Natural killer cell (primary cell): ENCODE measurements at regions not wholly inside any gene's neighbourhood (a gene's known extent, or its start where the extent isn't known, plus 50 kb on each side); places are given as distances from the start of the nearest gene placed in this dataset.

Experiments
- ATAC-seq, 3 donors: fragments of 150-1000 bp in 2 of 3; fragments of 200-7000 bp in 1 of 3; cut with Tn5 transposase; 1 replicate in 1 of 3; 2 replicates in 2 of 3; pipeline ENCODE4 v1.10.0; 2021; ENCODE audit warnings: mild to moderate bottlenecking in 2 of 3, moderate library complexity in 2 of 3
- DNase-seq, 2 donors: peaks; one replicate each; pipeline versions ENCODE4 v3.0.0 to v3.0.0-alpha.2; 2013 to 2021; ENCODE audit warnings: mixed read lengths in 1 of 2
- H3K27ac ChIP-seq: one replicate; pipeline ENCODE4 v1.5.1; 2013; ENCODE audit warnings: mild to moderate bottlenecking, low read length
- H3K27me3 ChIP-seq: one replicate; pipeline ENCODE4 v1.6.1; 2013; ENCODE audit warnings: low read length; ENCODE audit not compliant: control insufficient read depth, insufficient read depth
- H3K36me3 ChIP-seq: one replicate; pipeline ENCODE4 v1.6.1; 2013; ENCODE audit warnings: low read length; ENCODE audit not compliant: control insufficient read depth, insufficient read depth
- H3K4me1 ChIP-seq: one replicate; pipeline ENCODE4 v1.6.1; 2013; ENCODE audit warnings: low read length; ENCODE audit not compliant: control insufficient read depth, insufficient read depth
- H3K4me3 ChIP-seq: one replicate; pipeline ENCODE4 v1.5.1; 2013; ENCODE audit warnings: low read length
- H3K9me3 ChIP-seq: one replicate; pipeline ENCODE4 v1.6.1; 2013; ENCODE audit warnings: low read length; ENCODE audit not compliant: control insufficient read depth, insufficient read depth
- H3K27ac Mint-ChIP-seq, 2 donors: one replicate each; pipeline ENCODE4 v1.8.0; 2022; ENCODE audit warnings: mild to moderate bottlenecking in 2 of 2, mixed read lengths in 2 of 2, moderate library complexity in 1 of 2
- H3K27me3 Mint-ChIP-seq, 2 donors: one replicate each; pipeline ENCODE4 v1.8.0; 2022; ENCODE audit warnings: low read depth in 2 of 2, mixed read lengths in 2 of 2
- H3K36me3 Mint-ChIP-seq: one replicate; pipeline ENCODE4 v1.8.0; 2022; ENCODE audit warnings: mixed read lengths
- H3K4me1 Mint-ChIP-seq, 2 donors: one replicate each; pipeline ENCODE4 v1.8.0; 2022; ENCODE audit warnings: mixed read lengths in 2 of 2
- H3K4me3 Mint-ChIP-seq: one replicate; pipeline ENCODE4 v1.8.0; 2022; ENCODE audit warnings: mild to moderate bottlenecking, moderate library complexity, mixed read lengths
- H3K9me3 Mint-ChIP-seq, 2 donors: one replicate each; pipeline ENCODE4 v1.8.0; 2022; ENCODE audit warnings: mixed read lengths in 2 of 2
- CTCF ChIP-seq: fragments of 200-600 bp; IDR thresholded peaks from one replicate; pipeline ENCODE4 v1.8.0; 2022; ENCODE audit warnings: antibody characterized with exemption
- WGBS: methylation state at CpG from one replicate; pipeline ENCODE4 v1.1.7; 2013; ENCODE audit warnings: missing lambda C conversion rate; ENCODE audit not compliant: insufficient coverage; 5-methylcytosine and 5-hydroxymethylcytosine counted together
- intact Hi-C: fragments of 100-400 bp; cut with micrococcal nuclease; formaldehyde crosslinking; loops from one replicate; pipeline ENCODE4 v1.14.2; 2022

DNA sequence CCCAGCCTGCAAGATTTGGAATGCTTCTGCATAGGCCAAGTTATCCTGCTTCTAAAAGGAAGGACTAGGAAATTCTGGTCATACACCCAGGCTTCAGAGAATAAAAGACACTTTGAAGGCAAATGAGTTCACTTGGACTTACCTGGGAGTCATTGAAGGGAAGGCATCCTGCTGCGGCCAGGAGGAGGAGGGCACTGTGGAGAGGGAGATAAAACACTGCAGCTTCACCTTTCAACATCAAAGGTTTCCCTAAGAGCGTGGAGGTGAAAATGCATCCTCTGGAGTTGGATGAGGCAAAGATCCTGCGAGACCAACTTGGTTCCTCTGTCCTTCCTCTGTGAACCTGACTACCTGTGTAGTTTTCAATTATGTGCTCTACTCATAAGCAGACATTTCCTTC is 79.5 kb upstream of the RIOK3 start:
- Mint-ChIP-seq H3K27me3 (no peaks in the 10 kb centered on the region), H3K4me1 (no peaks in the 10 kb centered on the region), H3K9me3 (no peaks in the 10 kb centered on the region), H3K27ac (no peak overlapping the region), H3K36me3 (no peaks in the 10 kb centered on the region), H3K4me3 (no peak overlapping the region)
- no peak for ATAC-seq
- no peaks in the 10 kb centered on the region for H3K27me3 ChIP-seq
- no peak overlapping the region for H3K27ac ChIP-seq
- H3K4me3 ChIP-seq: no peak overlapping the region
- TF ChIP-seq CTCF: no peak
- WGBS: 100% methylated on average over 3 of the region's 3 CpGs
- no peak for DNase-seq
- H3K36me3 ChIP-seq: peaks cover 2% of the 10 kb centered on the region
- H3K4me1 ChIP-seq: no peaks in the 10 kb centered on the region
- no peaks in the 10 kb centered on the region for H3K9me3 ChIP-seq
- intact Hi-C loops: no loop called here

DNA sequence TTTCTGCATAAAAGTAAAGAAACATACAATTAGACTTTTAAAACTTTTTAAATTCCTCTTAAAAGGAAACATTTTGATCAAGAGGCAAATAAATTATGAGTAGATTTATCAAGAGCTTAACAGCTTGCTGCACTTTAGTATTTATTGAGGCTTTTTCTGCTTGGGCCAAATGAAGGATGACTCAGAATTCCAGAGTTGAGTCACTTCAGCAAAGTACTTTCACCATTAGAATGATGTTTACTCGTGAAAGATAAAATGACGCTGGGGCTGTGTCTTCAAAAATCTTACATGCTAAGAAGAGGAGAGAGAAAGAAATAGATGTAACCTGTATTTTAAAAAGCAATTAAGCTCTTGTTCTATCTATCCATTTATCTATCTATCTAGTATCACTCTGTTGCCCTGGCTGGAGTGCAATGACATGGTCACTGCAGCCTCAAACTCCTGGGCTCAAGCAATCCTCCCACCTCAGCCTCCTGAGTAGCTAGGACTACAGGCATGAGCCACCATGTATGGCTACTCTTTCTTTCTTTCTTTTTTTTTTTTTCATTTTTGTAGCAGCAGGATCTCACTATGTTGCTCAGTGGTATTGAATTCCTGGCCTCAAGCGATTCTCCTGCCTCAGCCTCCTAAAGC is 75.3 kb upstream of the RIOK3 start:
- no peaks in the 10 kb centered on the region for H3K9me3 Mint-ChIP-seq
- H3K4me1 Mint-ChIP-seq: no peaks in the 10 kb centered on the region
- H3K36me3 Mint-ChIP-seq: no peaks in the 10 kb centered on the region
- Histone ChIP-seq H3K9me3 (no peaks in the 10 kb centered on the region), H3K27ac (no peak overlapping the region), H3K4me1 (no peaks in the 10 kb centered on the region), H3K27me3 (no peaks in the 10 kb centered on the region), H3K36me3 (peaks cover 2% of the 10 kb centered on the region), H3K4me3 (no peak overlapping the region)
- H3K4me3 Mint-ChIP-seq: no peak overlapping the region
- H3K27me3 Mint-ChIP-seq: no peaks in the 10 kb centered on the region
- no peak overlapping the region for H3K27ac Mint-ChIP-seq
- intact Hi-C loops: loop anchor here (5.0 kb wide), 2 partner anchors 245 to 445 kb away; partner anchors contain the start of gene RBBP8
- DNase-seq: no peak
- 89% methylated on average over 3 of the region's 3 CpGs for WGBS
- no peak for ATAC-seq
- no peak for TF ChIP-seq CTCF

- Mint-ChIP-seq H3K4me3 (no peak overlapping the region), H3K9me3 (no peaks in the 10 kb centered on the region), H3K27ac (no peak overlapping the region), H3K27me3 (no peaks in the 10 kb centered on the region), H3K4me1 (peaks cover 0 to 4% of the 10 kb centered on the region in 2 donors), H3K36me3 (no peaks in the 10 kb centered on the region)
- no peak overlapping the region for H3K4me3 ChIP-seq
- no peak for TF ChIP-seq CTCF
- WGBS: 100% methylated on average over 2 of the region's 2 CpGs
- ATAC-seq (no peak), DNase-seq (no peak)
- intact Hi-C loops: loop anchor here (5.0 kb wide), 2 partner anchors 246 to 446 kb away; partner anchors contain the start of gene RBBP8
- H3K36me3 ChIP-seq: peaks cover 2% of the 10 kb centered on the region
- no peaks in the 10 kb centered on the region for H3K9me3 ChIP-seq
- H3K4me1 ChIP-seq: no peaks in the 10 kb centered on the region
- H3K27me3 ChIP-seq: no peaks in the 10 kb centered on the region
- H3K27ac ChIP-seq: no peak overlapping the region
These were observed 74.8 kb upstream of the RIOK3 start for GRCh38 chr18:23378302-23378686.

DNA sequence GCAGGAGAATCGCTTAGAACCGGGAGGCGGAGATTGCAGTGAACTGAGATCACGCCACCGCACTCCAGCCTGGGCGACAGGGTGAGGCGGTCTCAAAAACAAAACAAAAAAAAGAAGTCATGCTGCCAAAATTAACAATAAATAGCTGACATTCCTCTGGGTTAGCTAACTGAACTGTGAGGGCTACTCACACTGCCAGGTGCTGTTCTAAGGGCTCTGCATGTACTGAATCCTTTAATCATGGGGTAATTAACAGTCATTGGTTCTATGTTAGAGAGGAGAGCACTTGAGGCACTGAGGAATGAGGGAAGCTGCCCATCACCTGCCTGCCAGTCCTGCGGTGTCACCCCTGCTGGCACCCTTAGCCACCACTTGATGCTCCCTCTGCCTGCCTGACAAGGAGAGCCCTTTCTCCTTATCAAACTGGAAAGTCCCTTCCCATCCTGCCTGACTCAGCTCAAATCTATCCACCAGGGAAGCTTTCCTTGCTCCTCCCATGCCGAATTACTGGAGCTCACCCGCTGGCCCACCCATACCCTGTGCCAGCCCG is 73.0 kb upstream of the RIOK3 start:
- H3K4me3 ChIP-seq: no peak overlapping the region
- H3K36me3 Mint-ChIP-seq: no peaks in the 10 kb centered on the region
- no peak overlapping the region for H3K4me3 Mint-ChIP-seq
- intact Hi-C loops: no loop called here
- H3K4me1 ChIP-seq: peaks cover 6% of the 10 kb centered on the region
- H3K27ac Mint-ChIP-seq: no peak overlapping the region
- H3K27ac ChIP-seq: no peak overlapping the region
- 98% methylated on average over 11 of the region's 11 CpGs for WGBS
- DNase-seq: no peak
- no peak for TF ChIP-seq CTCF
- H3K36me3 ChIP-seq: peaks cover 5% of the 10 kb centered on the region
- H3K4me1 Mint-ChIP-seq: peaks cover 8 to 15% of the 10 kb centered on the region in 2 donors
- ATAC-seq: no peak
- no peaks in the 10 kb centered on the region for H3K27me3 ChIP-seq
- H3K27me3 Mint-ChIP-seq: no peaks in the 10 kb centered on the region
- no peaks in the 10 kb centered on the region for H3K9me3 ChIP-seq
- H3K9me3 Mint-ChIP-seq: no peaks in the 10 kb centered on the region
